GM20000 (cell line): ENCODE measurements at regions not wholly inside any gene's neighbourhood (a gene's known extent, or its start where the extent isn't known, plus 50 kb on each side); places are given as distances from the start of the nearest gene placed in this dataset.
A peak's percentile ranks its signal among the peaks of the same experiment; 100 is the strongest.

ENCODE experiments used
- DNase-seq: peaks from one replicate; pipeline ENCODE4 v3.0.0; 2012; ENCODE audit warnings: low spot score
- CTCF ChIP-seq: IDR thresholded peaks from 2 replicates; pipeline ENCODE4 v1.5.1; 2012; ENCODE audit warnings: mild to moderate bottlenecking, control low read depth; ENCODE audit errors: extremely low read depth, missing control alignments

DNA sequence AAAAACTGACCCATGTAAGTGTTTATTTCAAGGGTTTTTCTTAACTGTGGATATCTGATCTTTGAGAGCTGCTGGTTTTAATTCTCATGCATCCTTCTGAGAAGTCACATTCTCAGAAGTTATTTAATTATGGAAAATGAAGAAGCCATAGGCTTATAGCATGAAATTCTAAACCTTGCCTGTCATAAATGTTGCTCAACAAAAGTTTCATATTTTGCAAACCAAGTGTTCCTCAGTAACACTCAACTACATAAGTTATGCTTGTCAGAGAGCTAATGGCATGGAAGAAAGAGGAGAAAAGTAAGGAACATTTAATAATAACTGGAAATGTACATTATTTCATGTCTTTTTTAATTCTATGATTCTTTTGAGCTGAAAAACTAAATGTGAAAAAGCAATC lies 78.6 kb upstream of the MPP7 start:
- no peak for DNase-seq
- TF ChIP-seq CTCF: no peak

- peak; percentile 53 for DNase-seq
- TF ChIP-seq CTCF: peak; percentile 86
These were observed 79.1 kb upstream of the MPP7 start for GRCh38 chr10:28381903-28382347.

GRCh38 chr10:28382525-28383269 lies 79.8 kb upstream of the MPP7 start:
- DNase-seq: no peak

DNA sequence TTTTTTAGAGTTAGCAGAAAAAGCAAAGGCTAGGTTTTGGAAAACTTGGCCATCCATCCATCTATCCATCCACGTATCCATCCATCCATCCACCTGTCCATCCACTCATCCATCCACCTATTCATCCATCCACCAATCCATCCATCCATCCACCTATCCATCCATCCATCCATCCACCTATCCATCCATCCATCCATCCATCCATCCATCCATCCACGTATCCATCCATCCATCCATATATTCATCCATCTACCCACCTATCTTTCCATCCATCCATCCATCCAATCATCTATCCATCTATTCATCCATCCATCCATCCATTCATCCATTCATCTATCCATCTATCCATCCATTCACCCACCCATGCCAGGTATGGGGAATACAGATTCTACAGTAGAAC lies 81.7 kb upstream of the MPP7 start:
- no peak for TF ChIP-seq CTCF
- DNase-seq: no peak

More at GRCh38 chr10:28382525-28383269, 79.8 kb upstream of the MPP7 start:
- no peak for TF ChIP-seq CTCF

- TF ChIP-seq CTCF: no peak
- no peak for DNase-seq
These were observed 83.1 kb upstream of the MPP7 start for GRCh38 chr10:28385748-28386502.

GRCh38 chr10:28386503-28386868 lies 83.6 kb upstream of the MPP7 start:
- no peak for TF ChIP-seq CTCF
- no peak for DNase-seq

DNA sequence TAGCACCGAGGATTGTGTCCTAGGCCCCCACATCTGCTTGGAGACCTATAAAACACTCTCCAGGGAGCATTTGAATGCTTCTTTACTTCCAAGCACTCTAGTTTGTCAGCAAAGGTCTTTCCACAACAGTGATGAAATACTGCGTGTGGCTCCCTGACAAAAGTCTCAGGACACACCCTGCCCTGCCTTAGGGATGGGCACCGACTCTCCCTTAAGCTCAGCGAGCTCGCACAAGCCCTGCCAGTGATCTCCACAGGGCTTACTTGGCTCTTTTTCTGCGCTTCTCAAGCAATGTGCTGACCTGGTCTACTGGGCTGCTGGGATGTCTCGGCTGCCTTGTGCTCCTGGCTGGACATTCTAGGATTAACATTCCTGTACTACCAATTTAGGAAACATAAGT lies 84.3 kb upstream of the MPP7 start:
- no peak for DNase-seq
- TF ChIP-seq CTCF: no peak
